GM19023 (cell line): ENCODE measurements at regions not wholly inside any gene's neighbourhood (a gene's known extent, or its start where the extent isn't known, plus 50 kb on each side); places are given as distances from the start of the nearest gene placed in this dataset.
"Not testable (repeated sequence)": the region's sequence is repeated elsewhere in the genome, so short reads cannot be mapped to it uniquely, and the experiment has no call there.

Source experiments
- ATAC-seq: cut with Tn5 transposase; IDR thresholded peaks from one replicate; pipeline ENCODE4 v1.9.1; 2021; ENCODE audit warnings: mild to moderate bottlenecking, moderate library complexity; ENCODE audit not compliant: unreplicated experiment

- no peak for ATAC-seq
Measured at GRCh38 chr4:126458993-126459392, 1144.2 kb downstream of the FAT4 start.

- no peak for ATAC-seq
Measured at GRCh38 chr4:126465341-126465740, 1150.6 kb downstream of the FAT4 start.

GRCh38 chr4:126466848-126467247 is 1152.1 kb downstream of the FAT4 start:
- ATAC-seq, result no peak

- no peak for ATAC-seq
Measured at GRCh38 chr4:126468144-126468543, 1153.4 kb downstream of the FAT4 start.

DNA sequence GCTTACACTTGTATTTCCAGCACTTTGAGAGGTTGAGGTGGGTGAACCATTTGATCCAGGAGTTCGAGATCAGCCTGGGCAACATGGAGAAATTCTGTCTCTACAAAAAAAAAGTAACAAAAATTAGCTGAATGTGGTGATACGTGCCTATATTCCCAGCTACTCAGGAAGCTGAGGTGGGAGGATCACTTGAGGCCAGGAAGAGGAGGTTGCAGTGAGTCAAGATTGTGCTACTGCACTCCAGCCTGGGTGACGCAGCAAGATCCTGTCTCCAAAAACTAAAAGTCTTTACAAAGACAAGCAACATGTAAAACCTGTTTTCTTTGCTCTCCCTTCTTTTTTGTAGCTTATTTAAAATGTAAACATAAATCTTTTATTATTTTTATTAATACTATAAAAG is 1156.1 kb downstream of the FAT4 start:
- ATAC-seq, result no peak

DNA sequence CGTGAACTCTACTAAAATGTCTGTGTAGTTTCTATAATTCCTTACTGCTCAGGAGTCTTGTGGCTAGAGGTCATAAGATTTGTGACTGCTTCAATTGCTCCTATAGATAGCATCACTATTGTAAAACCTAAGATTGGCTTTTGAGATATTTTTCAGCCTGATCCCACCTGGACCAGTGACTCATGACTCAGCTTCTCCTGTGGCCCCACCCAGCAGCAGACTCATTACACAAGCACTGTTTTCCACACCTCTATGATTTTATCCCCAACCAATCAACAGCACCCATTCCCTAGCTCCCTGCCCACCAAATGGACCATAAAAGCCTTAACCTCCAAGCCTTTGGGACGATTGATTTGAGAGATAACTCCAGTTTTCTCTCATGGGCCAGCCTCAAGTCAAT is 1157.0 kb upstream of the INTU start:
- no peak for ATAC-seq

GRCh38 chr4:126479709-126480108 is 1153.0 kb upstream of the INTU start:
- no peak for ATAC-seq

- ATAC-seq, result no peak
Measured at GRCh38 chr4:126482311-126482710, 1150.4 kb upstream of the INTU start.

- no peak for ATAC-seq
Measured at GRCh38 chr4:126486377-126486776, 1146.4 kb upstream of the INTU start.

- no peak for ATAC-seq
Measured at GRCh38 chr4:126489826-126490463, 1142.8 kb upstream of the INTU start.

DNA sequence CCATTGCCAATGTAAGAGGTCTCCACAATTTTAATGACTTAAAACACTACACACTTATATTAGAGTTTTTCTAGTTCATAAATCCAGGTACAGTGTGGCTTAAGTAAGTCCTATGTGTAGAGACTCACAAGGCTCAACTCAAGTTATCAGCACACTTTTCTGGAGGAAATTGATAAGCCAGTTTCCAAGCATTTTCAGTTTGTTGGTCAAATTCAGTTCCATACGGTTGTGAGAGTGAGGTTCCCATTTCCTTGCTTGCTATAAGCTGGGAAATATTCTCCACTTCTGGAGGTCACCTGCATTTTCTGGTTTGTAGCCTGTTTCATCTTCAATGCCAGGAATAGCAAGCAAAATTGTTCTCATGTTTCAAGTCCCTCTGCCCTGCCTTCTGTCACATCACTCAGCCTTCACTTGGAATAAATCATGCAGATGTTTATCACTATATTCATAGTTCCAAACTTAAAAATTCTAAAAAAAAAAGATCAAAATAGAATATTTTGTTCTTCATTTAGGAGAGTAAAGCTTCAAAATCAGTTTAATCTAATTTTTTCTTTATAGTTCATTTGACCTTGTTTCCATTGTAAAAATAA is 1137.5 kb upstream of the INTU start:
- no peak for ATAC-seq

DNA sequence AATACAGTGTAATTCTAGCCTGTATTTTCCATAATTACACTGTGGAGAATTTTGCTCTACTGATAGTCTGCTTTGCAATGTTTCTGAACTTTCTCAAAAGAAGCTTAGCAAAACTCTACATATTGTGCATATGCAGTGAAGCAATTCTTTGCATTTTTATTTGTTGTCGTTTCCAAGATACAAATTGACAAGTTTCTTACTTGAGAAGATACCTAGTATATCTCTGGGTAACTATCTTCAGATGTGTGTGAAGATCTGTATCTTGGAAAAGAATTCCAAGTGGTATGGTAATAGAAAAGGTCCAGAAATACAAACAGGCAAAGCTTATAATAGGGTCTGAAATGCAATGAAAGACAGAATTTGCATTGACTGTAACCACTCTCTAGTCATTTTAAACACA is 1119.8 kb upstream of the INTU start:
- no peak for ATAC-seq

DNA sequence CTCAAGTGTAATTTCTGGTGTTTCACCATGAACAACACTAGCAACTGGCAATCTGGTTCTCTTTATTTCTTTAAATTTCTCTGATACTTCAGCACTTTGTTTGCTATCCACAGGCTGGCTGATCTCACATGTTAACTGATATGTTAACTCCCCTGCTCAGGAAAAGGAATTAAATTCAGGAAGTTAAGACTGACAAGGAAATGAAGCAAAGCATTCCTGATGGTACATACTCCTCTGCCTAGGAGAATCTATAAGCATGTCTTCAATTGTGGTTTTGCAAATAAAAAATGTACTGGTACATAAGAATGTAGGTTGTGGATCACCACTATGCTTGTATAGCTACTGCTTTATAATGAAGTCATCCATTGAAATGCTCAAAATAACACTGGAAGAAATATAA is 1119.2 kb upstream of the INTU start:
- ATAC-seq, result no peak

- no peak for ATAC-seq
Measured at GRCh38 chr4:126520731-126521130, 1112.0 kb upstream of the INTU start.

- not testable (repeated sequence) for ATAC-seq
Measured at GRCh38 chr4:126525400-126525799, 1107.4 kb upstream of the INTU start.

GRCh38 chr4:126526335-126526734 is 1106.4 kb upstream of the INTU start:
- no peak for ATAC-seq

DNA sequence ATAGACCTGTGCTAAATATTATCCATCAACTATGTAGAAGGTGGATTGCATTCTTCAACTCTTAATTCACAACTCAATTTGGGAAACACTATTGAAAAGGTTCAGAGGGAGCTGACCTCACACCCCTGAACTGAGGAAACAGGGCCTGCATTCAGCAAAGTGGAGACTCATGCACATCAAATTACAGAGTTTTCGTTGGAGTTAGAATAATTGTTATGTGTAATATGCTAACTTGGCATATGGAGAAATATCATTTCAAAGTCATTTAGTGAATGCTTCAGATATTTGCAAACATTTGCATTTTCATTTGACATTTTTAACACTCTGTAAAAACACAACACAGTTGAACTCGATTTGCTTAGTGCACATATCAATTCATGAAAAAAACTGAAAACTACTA is 1102.8 kb upstream of the INTU start:
- ATAC-seq, result no peak

DNA sequence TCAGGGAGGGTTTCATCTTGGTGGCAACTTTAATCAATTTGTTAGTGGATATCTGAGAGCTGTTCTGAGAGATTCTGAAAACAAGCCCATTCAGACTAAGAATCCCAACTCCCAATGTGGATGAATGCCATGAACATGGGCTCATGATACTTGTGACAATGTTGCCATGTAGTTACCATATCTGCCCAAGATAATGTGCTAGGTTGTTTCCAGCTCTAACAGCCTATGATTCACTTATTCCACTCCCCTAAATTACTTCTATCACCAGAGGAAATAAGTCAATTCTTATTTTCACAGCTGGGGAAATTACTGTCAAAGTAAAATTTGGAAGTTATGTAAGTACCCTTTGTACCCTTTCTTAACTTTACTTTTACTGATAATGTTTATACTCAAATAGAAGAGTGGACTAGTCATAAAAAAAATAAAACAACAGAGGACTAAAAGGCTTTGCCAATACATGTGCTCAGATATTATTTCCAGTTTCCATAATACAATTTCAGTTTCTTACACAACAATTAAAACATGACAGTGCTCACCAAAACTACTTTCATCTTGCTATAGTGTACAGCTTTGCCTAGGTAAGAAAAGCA is 1101.7 kb upstream of the INTU start:
- no peak for ATAC-seq

DNA sequence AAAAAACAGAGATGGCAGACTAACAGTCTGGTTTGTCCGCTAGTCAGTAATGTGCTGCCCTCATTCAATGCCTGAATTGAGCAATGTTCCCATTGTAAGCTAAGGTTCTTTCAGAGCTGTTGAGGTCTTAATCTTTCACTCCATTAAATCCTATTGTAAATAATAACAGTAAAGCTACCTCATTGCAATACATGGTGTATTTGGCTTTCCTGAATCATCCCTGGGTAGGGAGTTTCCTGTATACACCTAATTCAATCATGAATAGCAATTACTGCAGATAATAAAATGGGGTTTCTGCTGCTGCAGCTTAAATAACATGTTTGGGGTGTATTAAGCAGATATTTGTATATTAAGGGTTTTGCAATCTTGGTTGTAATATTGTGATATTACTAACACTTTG is 1100.2 kb upstream of the INTU start:
- no peak for ATAC-seq

DNA sequence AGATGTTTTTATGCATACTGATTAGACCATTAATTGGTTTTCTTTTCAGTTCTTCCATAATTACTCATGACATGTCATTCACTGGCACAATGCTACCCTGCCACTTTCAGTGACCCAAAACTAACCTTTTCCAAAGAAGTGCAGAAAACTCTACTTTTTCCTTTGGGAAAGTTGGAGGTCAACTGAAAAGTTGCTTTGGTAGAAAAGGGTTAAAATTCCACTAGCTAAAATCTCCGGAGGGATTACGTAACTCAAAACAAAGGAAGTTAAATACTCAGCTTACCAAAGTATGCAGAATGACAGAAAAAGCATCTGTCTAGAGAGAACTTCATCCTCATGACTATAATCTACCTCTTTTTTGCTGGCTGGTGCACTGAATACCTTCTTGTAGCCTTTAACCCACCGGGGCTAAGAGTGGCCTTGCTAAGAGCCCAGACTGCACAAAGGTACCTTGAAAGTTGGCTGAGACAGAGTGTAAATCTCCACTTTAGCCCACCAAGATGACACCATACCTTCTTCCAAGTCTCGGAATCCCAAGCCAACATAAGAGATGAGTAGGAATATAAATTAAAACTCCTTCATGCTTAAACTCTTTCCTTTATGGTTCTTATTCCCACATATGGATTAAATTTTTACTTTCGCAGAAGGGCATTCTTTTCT is 1099.5 kb upstream of the INTU start:
- ATAC-seq, result no peak

GRCh38 chr4:126539771-126540170 is 1093.0 kb upstream of the INTU start:
- ATAC-seq, result no peak

DNA sequence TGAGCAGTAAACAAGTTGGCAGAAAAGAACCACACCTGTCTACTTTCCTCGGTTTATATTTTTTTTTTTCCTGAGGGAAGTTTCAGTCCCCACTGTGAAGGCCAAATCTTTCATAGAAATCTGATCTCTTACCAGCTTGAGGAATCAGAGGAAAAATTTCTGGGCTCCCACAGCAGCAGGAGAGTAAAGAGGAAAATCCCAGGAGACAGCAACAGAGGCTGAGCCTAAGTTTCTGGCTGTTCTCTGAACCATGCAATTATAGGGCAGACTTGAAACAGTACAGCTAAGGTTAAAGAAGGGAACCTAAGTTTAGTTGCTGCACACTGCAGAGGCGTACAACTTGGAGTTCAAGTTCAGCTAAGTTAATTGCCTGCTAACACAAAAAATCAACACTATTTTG is 1090.9 kb upstream of the INTU start:
- no peak for ATAC-seq
